ENCODE measurements at regions not wholly inside any gene's neighbourhood (a gene's known extent, or its start where the extent isn't known, plus 50 kb on each side); places are given as distances from the start of the nearest gene placed in this dataset.

DNA sequence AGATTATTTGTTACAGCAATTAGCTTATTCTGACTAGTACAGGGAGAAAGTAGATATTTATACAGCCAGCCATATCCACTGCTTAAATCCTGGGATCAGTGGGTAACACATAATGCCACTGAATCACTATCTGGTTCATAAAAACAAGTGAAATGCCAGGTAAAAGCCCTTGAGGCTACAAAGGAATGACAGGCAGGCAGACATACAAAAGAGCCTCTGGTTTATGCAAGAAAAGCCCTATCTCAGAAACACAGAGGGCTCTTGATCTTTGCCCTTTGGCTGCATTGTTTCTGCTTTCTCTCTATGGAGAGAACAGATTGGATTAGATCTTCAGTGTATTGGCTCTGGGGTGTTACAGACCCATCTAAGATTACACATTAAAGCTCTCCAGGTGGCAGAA is 115.4 kb upstream of the GADL1 start (continued):
- no peak for TF ChIP-seq ZFX (IDR thresholded peaks at IDR 0.05)
- TF ChIP-seq JUND (IDR thresholded peaks at IDR 0.05) = no peak
- TF ChIP-seq EGR1 (IDR thresholded peaks at IDR 0.05; ENCODE audit: low read depth) = no peak
- no peak for TF ChIP-seq CEBPB (IDR thresholded peaks at IDR 0.05; ENCODE audit: low read depth)

DNA sequence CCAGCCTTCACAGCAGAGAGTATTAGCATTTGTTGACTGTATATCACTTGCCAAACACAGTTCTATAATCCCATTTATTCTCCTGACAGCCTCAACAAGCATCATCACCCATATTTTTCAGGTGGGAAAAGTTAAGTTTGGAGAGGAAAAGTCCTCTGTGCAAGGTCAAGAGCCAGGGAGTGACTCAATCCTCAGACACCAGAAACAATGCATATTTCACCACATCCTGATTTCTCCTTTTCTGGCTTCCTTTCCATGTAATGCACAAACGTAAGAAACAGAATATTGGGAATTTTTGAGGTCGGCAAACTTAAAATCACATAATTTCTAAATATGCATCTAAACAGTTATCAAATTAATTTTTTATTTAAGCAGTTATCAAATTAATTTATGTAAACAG is 116.0 kb upstream of the GADL1 start:
- Histone ChIP-seq H3K36me3 (ENCODE audit: control insufficient read depth in 1 of 2, insufficient read depth in 2 of 2, low read length in 2 of 2) (no peaks in the 10 kb centered on the region), H4K20me1 (ENCODE audit: insufficient read depth) (no peaks in the 10 kb centered on the region), H3K9me2 (ENCODE audit: insufficient read depth) (no peaks in the 10 kb centered on the region; the same call in 1 of the 2 replicates), H3K27me3 (ENCODE audit: insufficient read depth, low read length) (no peaks in the 10 kb centered on the region), H3K4me1 (ENCODE audit: control insufficient read depth in 1 of 2, insufficient read depth in 2 of 2, low read length in 2 of 2) (no peaks in the 10 kb centered on the region; a peak in 1 of 4 replicates), H3K27ac (ENCODE audit: low read depth, low read length) (no peak overlapping the region), H3K9ac (ENCODE audit: low read length) (no peak overlapping the region), H3K4me3 (replicated peaks in 1 of 2; ENCODE audit: low read depth in 1 of 2, low read length in 2 of 2) (no peak overlapping the region), H3K4me2 (ENCODE audit: low read length) (no peak overlapping the region), H3K79me2 (ENCODE audit: insufficient read depth, low read length) (no peaks in the 10 kb centered on the region), H3K9me3 (ENCODE audit: control insufficient read depth in 1 of 2, insufficient read depth in 1 of 2, low read depth in 1 of 2, low read length in 2 of 2) (no peaks in the 10 kb centered on the region), H2AFZ (ENCODE audit: low read depth, low read length, poor library complexity, severe bottlenecking) (no peak overlapping the region)
- intact Hi-C loops (cut with micrococcal nuclease) = no loop called here
- RAD21 ChIA-PET (ENCODE audit: low non-redundant PET in 1 of 2, low total read pairs in 2 of 2, uncharacterized antibody in 2 of 2, unreplicated experiment in 2 of 2) = no interaction called here
- POLR2A ChIA-PET = no interaction called here
- CTCF ChIA-PET = no interaction called here
- BruUV-seq (replicated peaks) = no TSS peak
- ATAC-seq (no peak), DNase-seq (ENCODE audit: low read depth, low spot score) (no peak)
- TF ChIP-seq, protein P1, sequence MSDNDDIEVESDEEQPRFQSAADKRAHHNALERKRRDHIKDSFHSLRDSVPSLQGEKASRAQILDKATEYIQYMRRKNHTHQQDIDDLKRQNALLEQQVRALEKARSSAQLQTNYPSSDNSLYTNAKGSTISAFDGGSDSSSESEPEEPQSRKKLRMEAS (IDR thresholded peaks at IDR 0.05) = no peak
- TF ChIP-seq, protein P2, sequence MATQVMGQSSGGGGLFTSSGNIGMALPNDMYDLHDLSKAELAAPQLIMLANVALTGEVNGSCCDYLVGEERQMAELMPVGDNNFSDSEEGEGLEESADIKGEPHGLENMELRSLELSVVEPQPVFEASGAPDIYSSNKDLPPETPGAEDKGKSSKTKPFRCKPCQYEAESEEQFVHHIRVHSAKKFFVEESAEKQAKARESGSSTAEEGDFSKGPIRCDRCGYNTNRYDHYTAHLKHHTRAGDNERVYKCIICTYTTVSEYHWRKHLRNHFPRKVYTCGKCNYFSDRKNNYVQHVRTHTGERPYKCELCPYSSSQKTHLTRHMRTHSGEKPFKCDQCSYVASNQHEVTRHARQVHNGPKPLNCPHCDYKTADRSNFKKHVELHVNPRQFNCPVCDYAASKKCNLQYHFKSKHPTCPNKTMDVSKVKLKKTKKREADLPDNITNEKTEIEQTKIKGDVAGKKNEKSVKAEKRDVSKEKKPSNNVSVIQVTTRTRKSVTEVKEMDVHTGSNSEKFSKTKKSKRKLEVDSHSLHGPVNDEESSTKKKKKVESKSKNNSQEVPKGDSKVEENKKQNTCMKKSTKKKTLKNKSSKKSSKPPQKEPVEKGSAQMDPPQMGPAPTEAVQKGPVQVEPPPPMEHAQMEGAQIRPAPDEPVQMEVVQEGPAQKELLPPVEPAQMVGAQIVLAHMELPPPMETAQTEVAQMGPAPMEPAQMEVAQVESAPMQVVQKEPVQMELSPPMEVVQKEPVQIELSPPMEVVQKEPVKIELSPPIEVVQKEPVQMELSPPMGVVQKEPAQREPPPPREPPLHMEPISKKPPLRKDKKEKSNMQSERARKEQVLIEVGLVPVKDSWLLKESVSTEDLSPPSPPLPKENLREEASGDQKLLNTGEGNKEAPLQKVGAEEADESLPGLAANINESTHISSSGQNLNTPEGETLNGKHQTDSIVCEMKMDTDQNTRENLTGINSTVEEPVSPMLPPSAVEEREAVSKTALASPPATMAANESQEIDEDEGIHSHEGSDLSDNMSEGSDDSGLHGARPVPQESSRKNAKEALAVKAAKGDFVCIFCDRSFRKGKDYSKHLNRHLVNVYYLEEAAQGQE (IDR thresholded peaks at IDR 0.05; ENCODE audit: low read depth) = no peak
- TF ChIP-seq RAD21 (IDR thresholded peaks at IDR 0.05; ENCODE audit: low read depth) (no peak), JUND (IDR thresholded peaks at IDR 0.05) (no peak), SRF (IDR thresholded peaks at IDR 0.05; ENCODE audit: low read depth) (no peak)
- TF ChIP-seq, protein P3, sequence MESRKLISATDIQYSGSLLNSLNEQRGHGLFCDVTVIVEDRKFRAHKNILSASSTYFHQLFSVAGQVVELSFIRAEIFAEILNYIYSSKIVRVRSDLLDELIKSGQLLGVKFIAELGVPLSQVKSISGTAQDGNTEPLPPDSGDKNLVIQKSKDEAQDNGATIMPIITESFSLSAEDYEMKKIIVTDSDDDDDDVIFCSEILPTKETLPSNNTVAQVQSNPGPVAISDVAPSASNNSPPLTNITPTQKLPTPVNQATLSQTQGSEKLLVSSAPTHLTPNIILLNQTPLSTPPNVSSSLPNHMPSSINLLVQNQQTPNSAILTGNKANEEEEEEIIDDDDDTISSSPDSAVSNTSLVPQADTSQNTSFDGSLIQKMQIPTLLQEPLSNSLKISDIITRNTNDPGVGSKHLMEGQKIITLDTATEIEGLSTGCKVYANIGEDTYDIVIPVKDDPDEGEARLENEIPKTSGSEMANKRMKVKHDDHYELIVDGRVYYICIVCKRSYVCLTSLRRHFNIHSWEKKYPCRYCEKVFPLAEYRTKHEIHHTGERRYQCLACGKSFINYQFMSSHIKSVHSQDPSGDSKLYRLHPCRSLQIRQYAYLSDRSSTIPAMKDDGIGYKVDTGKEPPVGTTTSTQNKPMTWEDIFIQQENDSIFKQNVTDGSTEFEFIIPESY (IDR thresholded peaks at IDR 0.05; ENCODE audit: extremely low read depth, insufficient replicate concordance, low read length) = no peak

Data from HCT116 (cell line).